Prostate gland (tissue), 2 donors: ENCODE measurements at regions not wholly inside any gene's neighbourhood (a gene's known extent, or its start where the extent isn't known, plus 50 kb on each side); places are given as distances from the start of the nearest gene placed in this dataset.

Source experiments
- CTCF ChIP-seq, 4 experiments: fragments of 200-600 bp in 2 of 4; fragments of 450-650 bp in 2 of 4; sonication (generic) in 2 of 4; IDR thresholded peaks; 1 replicate in 3 of 4; 2 replicates in 1 of 4; pipeline ENCODE4 v1.5.1; 2016 to 2019; ENCODE audit warnings: antibody characterized with exemption in 4 of 4, mild to moderate bottlenecking in 2 of 4, moderate library complexity in 2 of 4
- POLR2A ChIP-seq: fragments of 450-650 bp; IDR thresholded peaks from one replicate; pipeline ENCODE4 v1.6.1; 2016; ENCODE audit warnings: antibody characterized with exemption, mild to moderate bottlenecking
- POLR2AphosphoS5 ChIP-seq: sonication (generic); formaldehyde crosslinking; IDR thresholded peaks from one replicate; pipeline ENCODE4 v1.6.1; 2017; ENCODE audit warnings: antibody characterized with exemption

- no peak for TF ChIP-seq CTCF (IDR thresholded peaks at IDR 0.05)
- no peak for TF ChIP-seq POLR2A
- no peak for TF ChIP-seq POLR2AphosphoS5
Measured at GRCh38 chr7:22617166-22617565, 109.8 kb upstream of the IL6 start.
